ENCODE measurements at regions not wholly inside any gene's neighbourhood (a gene's known extent, or its start where the extent isn't known, plus 50 kb on each side); places are given as distances from the start of the nearest gene placed in this dataset.
"Not testable (repeated sequence)": the region's sequence is repeated elsewhere in the genome, so short reads cannot be mapped to it uniquely, and the experiment has no call there.

DNA sequence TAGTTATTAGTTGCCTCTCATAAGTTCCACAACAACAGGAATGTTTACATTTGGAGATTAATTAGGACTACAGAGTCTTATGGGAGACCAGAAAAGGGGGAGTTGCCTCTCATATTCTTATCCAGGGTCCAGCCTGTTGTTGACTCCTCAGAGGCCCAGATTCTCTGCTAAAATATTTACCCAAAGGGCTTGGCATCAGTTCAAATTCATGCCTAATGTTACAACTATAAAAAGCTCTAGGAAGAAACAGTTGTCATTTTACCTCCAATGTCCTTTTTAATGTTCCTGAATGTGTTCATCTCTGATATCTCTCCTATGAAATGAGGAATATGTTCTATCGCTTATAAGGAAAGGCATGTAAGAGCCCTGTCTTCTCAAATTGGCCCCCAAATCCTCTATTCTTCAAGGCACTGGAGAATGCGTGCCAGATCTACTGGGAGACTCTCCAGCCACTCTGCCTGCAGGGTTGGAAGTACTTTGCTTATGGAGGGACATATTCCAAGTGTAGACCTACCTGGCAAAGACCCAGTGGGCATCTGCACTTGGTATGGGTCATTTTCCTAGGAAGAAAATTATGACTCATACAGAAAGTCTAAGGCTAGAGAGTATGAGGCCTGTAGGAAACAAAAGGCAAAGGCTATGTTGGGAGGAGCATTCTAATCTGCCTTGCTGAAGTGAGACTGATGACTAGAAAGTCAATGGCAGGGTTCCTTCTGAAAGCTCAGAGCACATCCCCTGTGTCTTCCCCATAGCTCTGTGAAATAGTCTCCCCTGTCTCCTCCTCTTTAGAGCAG, 192.6 kb downstream of the ESM1 start:
- no peaks in the 10 kb centered on the region for H4K20me1 ChIP-seq (ENCODE audit: insufficient read depth, low read length)
- no peak for DNase-seq
- no CpG with 5 or more reads among the region's 2 CpGs for WGBS (ENCODE audit: insufficient coverage)
- intact Hi-C loops (cut with micrococcal nuclease) = no loop called here
- no peaks in the 10 kb centered on the region for H3K36me3 ChIP-seq (replicated peaks in 1 of 2; ENCODE audit: control insufficient read depth in 1 of 2, insufficient read depth in 2 of 2, low read length in 2 of 2)
- no peak overlapping the region for H3K4me3 ChIP-seq (replicated peaks in 1 of 3; ENCODE audit: low read depth in 2 of 3, low read length in 3 of 3)
- H3K9me3 ChIP-seq (replicated peaks in 1 of 2; ENCODE audit: control insufficient read depth in 1 of 2, insufficient read depth in 1 of 2, low read length in 2 of 2) = no peaks in the 10 kb centered on the region
- H3K27me3 ChIP-seq (ENCODE audit: control insufficient read depth in 2 of 2, insufficient read depth in 2 of 2, low read length in 2 of 2) = no peaks in the 10 kb centered on the region
- H3K27ac ChIP-seq (ENCODE audit: low read depth in 1 of 2, low read length in 2 of 2) = no peak overlapping the region
- Mint-ChIP-seq H3K36me3 (peaks cover 3 to 4% of the 10 kb centered on the region in 2 donors), H3K9me3 (peaks cover 0 to 10% (median 4%) of the 10 kb centered on the region in 7 donors), H3K27me3 (ENCODE audit: low read depth in 3 of 3) (no peaks in the 10 kb centered on the region), H3K4me3 (no peak overlapping the region), H3K27ac (no peak overlapping the region), H3K4me1 (peaks cover 4% of the 10 kb centered on the region)
- H3K4me1 ChIP-seq (ENCODE audit: control insufficient read depth in 1 of 2, insufficient read depth in 2 of 2, low read length in 2 of 2) = no peaks in the 10 kb centered on the region
- H3K4me2 ChIP-seq (replicated peaks; ENCODE audit: extremely low read depth, low read length, poor library complexity, severe bottlenecking) = no peak overlapping the region
- no peak for TF ChIP-seq CTCF (IDR thresholded peaks at IDR 0.05)
- H3K79me2 ChIP-seq (ENCODE audit: insufficient read depth, low read length) = no peaks in the 10 kb centered on the region
- no peak overlapping the region for H3K9ac ChIP-seq (ENCODE audit: insufficient read depth, low read length, poor library complexity, severe bottlenecking)
- H2AFZ ChIP-seq (ENCODE audit: insufficient read depth, low read depth, low read length, poor library complexity, severe bottlenecking) = no peak overlapping the region

- H3K4me3 Mint-ChIP-seq; intact Hi-C loops (cut with micrococcal nuclease); H4K20me1 ChIP-seq (ENCODE audit: insufficient read depth, low read length); H3K36me3 Mint-ChIP-seq; H3K27ac ChIP-seq (ENCODE audit: low read depth in 1 of 2, low read length in 2 of 2); H3K4me3 ChIP-seq (replicated peaks in 1 of 3; ENCODE audit: low read depth in 2 of 3, low read length in 3 of 3); H3K9me3 Mint-ChIP-seq; H3K36me3 ChIP-seq (replicated peaks in 1 of 2; ENCODE audit: control insufficient read depth in 1 of 2, insufficient read depth in 2 of 2, low read length in 2 of 2); H3K4me2 ChIP-seq (replicated peaks; ENCODE audit: extremely low read depth, low read length, poor library complexity, severe bottlenecking); H3K27ac Mint-ChIP-seq; H3K27me3 ChIP-seq (ENCODE audit: control insufficient read depth in 2 of 2, insufficient read depth in 2 of 2, low read length in 2 of 2); H3K9me3 ChIP-seq (replicated peaks in 1 of 2; ENCODE audit: control insufficient read depth in 1 of 2, insufficient read depth in 1 of 2, low read length in 2 of 2); H3K9ac ChIP-seq (ENCODE audit: insufficient read depth, low read length, poor library complexity, severe bottlenecking); H3K79me2 ChIP-seq (ENCODE audit: insufficient read depth, low read length); DNase-seq; H3K27me3 Mint-ChIP-seq (ENCODE audit: low read depth in 3 of 3); H2AFZ ChIP-seq (ENCODE audit: insufficient read depth, low read depth, low read length, poor library complexity, severe bottlenecking): not testable (repeated sequence)
- H3K4me1 Mint-ChIP-seq = peaks cover 21% of the 10 kb centered on the region
- peaks cover 20 to 22% of the 10 kb centered on the region in 2 donors for H3K4me1 ChIP-seq (ENCODE audit: control insufficient read depth in 1 of 2, insufficient read depth in 2 of 2, low read length in 2 of 2)
- WGBS (ENCODE audit: insufficient coverage) = 33% methylated on average over 1 of the region's 3 CpGs
Measured at GRCh38 chr5:54787910-54788309, 197.5 kb downstream of the ESM1 start.
